ENCODE measurements at regions not wholly inside any gene's neighbourhood (a gene's known extent, or its start where the extent isn't known, plus 50 kb on each side); places are given as distances from the start of the nearest gene placed in this dataset.
"Not testable (repeated sequence)": the region's sequence is repeated elsewhere in the genome, so short reads cannot be mapped to it uniquely, and the experiment has no call there.

GRCh38 chr6:57948481-57948880 is 631.1 kb downstream of the PRIM2 start:
- H2AFZ ChIP-seq (ENCODE audit: control insufficient read depth, low read depth, low read length); H3K27ac ChIP-seq (ENCODE audit: control insufficient read depth, insufficient read depth); BruUV-seq (replicated peaks); H3K36me3 ChIP-seq (ENCODE audit: control insufficient read depth in 2 of 2, insufficient read depth in 2 of 2, low read length in 1 of 2); RAD21 ChIA-PET (ENCODE audit: unreplicated experiment); H3K9me3 ChIP-seq (replicated peaks; ENCODE audit: control insufficient read depth, insufficient read depth, low read length); H4K20me1 ChIP-seq (ENCODE audit: control insufficient read depth, insufficient read depth); SMC1A ChIA-PET (ENCODE audit: uncharacterized antibody, unreplicated experiment); H3K9ac ChIP-seq (ENCODE audit: control insufficient read depth, insufficient read depth, low read length); FAIRE-seq; DNase-seq (ENCODE audit: low read depth, low spot score); intact Hi-C loops (cut with micrococcal nuclease; ENCODE audit: unreplicated experiment); H3K27me3 ChIP-seq (replicated peaks in 1 of 2; ENCODE audit: control insufficient read depth in 2 of 2, insufficient read depth in 2 of 2, low read length in 1 of 2); H3K4me2 ChIP-seq (ENCODE audit: control insufficient read depth, insufficient read depth); CTCF ChIA-PET; H3K4me3 ChIP-seq; in situ Hi-C loops (cut with MboI); H3K4me1 ChIP-seq (ENCODE audit: control insufficient read depth, insufficient read depth, low read length); POLR2A ChIA-PET; H3K79me2 ChIP-seq (ENCODE audit: control insufficient read depth, insufficient read depth, low read length): not testable (repeated sequence)
- peak; percentile 52 for ATAC-seq
- WGBS (ENCODE audit: insufficient coverage, insufficient replicate concordance, low lambda C conversion rate, missing lambda C conversion rate) = 23% methylated on average over 2 of the region's 2 CpGs

GRCh38 chr6:57950430-57950829 is 633.0 kb downstream of the PRIM2 start:
- H3K36me3 ChIP-seq (ENCODE audit: control insufficient read depth in 2 of 2, insufficient read depth in 2 of 2, low read length in 1 of 2); FAIRE-seq; H3K4me2 ChIP-seq (ENCODE audit: control insufficient read depth, insufficient read depth); CTCF ChIA-PET; H3K9ac ChIP-seq (ENCODE audit: control insufficient read depth, insufficient read depth, low read length); H3K79me2 ChIP-seq (ENCODE audit: control insufficient read depth, insufficient read depth, low read length); H2AFZ ChIP-seq (ENCODE audit: control insufficient read depth, low read depth, low read length); RAD21 ChIA-PET (ENCODE audit: unreplicated experiment); H3K4me3 ChIP-seq; H3K4me1 ChIP-seq (ENCODE audit: control insufficient read depth, insufficient read depth, low read length); ATAC-seq; POLR2A ChIA-PET; H3K27me3 ChIP-seq (replicated peaks in 1 of 2; ENCODE audit: control insufficient read depth in 2 of 2, insufficient read depth in 2 of 2, low read length in 1 of 2); H3K9me3 ChIP-seq (replicated peaks; ENCODE audit: control insufficient read depth, insufficient read depth, low read length); intact Hi-C loops (cut with micrococcal nuclease; ENCODE audit: unreplicated experiment); H3K27ac ChIP-seq (ENCODE audit: control insufficient read depth, insufficient read depth); H4K20me1 ChIP-seq (ENCODE audit: control insufficient read depth, insufficient read depth); DNase-seq (ENCODE audit: low read depth, low spot score); in situ Hi-C loops (cut with MboI); SMC1A ChIA-PET (ENCODE audit: uncharacterized antibody, unreplicated experiment); BruUV-seq (replicated peaks): not testable (repeated sequence)
- WGBS (ENCODE audit: insufficient coverage, insufficient replicate concordance, low lambda C conversion rate, missing lambda C conversion rate) = 98% methylated on average over 4 of the region's 4 CpGs

- H3K4me3 ChIP-seq; H3K9ac ChIP-seq (ENCODE audit: control insufficient read depth, insufficient read depth, low read length); H3K36me3 ChIP-seq (ENCODE audit: control insufficient read depth in 2 of 2, insufficient read depth in 2 of 2, low read length in 1 of 2); RAD21 ChIA-PET (ENCODE audit: unreplicated experiment); SMC1A ChIA-PET (ENCODE audit: uncharacterized antibody, unreplicated experiment); CTCF ChIA-PET; intact Hi-C loops (cut with micrococcal nuclease; ENCODE audit: unreplicated experiment); ATAC-seq; H4K20me1 ChIP-seq (ENCODE audit: control insufficient read depth, insufficient read depth); H3K27me3 ChIP-seq (replicated peaks in 1 of 2; ENCODE audit: control insufficient read depth in 2 of 2, insufficient read depth in 2 of 2, low read length in 1 of 2); H3K4me2 ChIP-seq (ENCODE audit: control insufficient read depth, insufficient read depth); BruUV-seq (replicated peaks); FAIRE-seq; H3K79me2 ChIP-seq (ENCODE audit: control insufficient read depth, insufficient read depth, low read length); H3K9me3 ChIP-seq (replicated peaks; ENCODE audit: control insufficient read depth, insufficient read depth, low read length); in situ Hi-C loops (cut with MboI); DNase-seq (ENCODE audit: low read depth, low spot score); H2AFZ ChIP-seq (ENCODE audit: control insufficient read depth, low read depth, low read length); H3K27ac ChIP-seq (ENCODE audit: control insufficient read depth, insufficient read depth); POLR2A ChIA-PET; H3K4me1 ChIP-seq (ENCODE audit: control insufficient read depth, insufficient read depth, low read length): not testable (repeated sequence)
These were observed 649.3 kb downstream of the PRIM2 start for GRCh38 chr6:57966757-57967156.

- SMC1A ChIA-PET (ENCODE audit: uncharacterized antibody, unreplicated experiment); H3K27ac ChIP-seq (ENCODE audit: control insufficient read depth, insufficient read depth); H3K79me2 ChIP-seq (ENCODE audit: control insufficient read depth, insufficient read depth, low read length); POLR2A ChIA-PET; H2AFZ ChIP-seq (ENCODE audit: control insufficient read depth, low read depth, low read length); H3K4me2 ChIP-seq (ENCODE audit: control insufficient read depth, insufficient read depth); H3K27me3 ChIP-seq (replicated peaks in 1 of 2; ENCODE audit: control insufficient read depth in 2 of 2, insufficient read depth in 2 of 2, low read length in 1 of 2); DNase-seq (ENCODE audit: low read depth, low spot score); H3K9me3 ChIP-seq (replicated peaks; ENCODE audit: control insufficient read depth, insufficient read depth, low read length); H4K20me1 ChIP-seq (ENCODE audit: control insufficient read depth, insufficient read depth); BruUV-seq (replicated peaks); RAD21 ChIA-PET (ENCODE audit: unreplicated experiment); H3K4me1 ChIP-seq (ENCODE audit: control insufficient read depth, insufficient read depth, low read length); intact Hi-C loops (cut with micrococcal nuclease; ENCODE audit: unreplicated experiment); H3K36me3 ChIP-seq (ENCODE audit: control insufficient read depth in 2 of 2, insufficient read depth in 2 of 2, low read length in 1 of 2); CTCF ChIA-PET; FAIRE-seq; ATAC-seq; in situ Hi-C loops (cut with MboI); H3K4me3 ChIP-seq; H3K9ac ChIP-seq (ENCODE audit: control insufficient read depth, insufficient read depth, low read length): not testable (repeated sequence)
- 72% methylated on average over 4 of the region's 4 CpGs for WGBS (ENCODE audit: insufficient coverage, insufficient replicate concordance, low lambda C conversion rate, missing lambda C conversion rate)
These were observed 654.5 kb downstream of the PRIM2 start for GRCh38 chr6:57971956-57972355.
